ENCODE measurements at regions not wholly inside any gene's neighbourhood (a gene's known extent, or its start where the extent isn't known, plus 50 kb on each side); places are given as distances from the start of the nearest gene placed in this dataset.

DNA sequence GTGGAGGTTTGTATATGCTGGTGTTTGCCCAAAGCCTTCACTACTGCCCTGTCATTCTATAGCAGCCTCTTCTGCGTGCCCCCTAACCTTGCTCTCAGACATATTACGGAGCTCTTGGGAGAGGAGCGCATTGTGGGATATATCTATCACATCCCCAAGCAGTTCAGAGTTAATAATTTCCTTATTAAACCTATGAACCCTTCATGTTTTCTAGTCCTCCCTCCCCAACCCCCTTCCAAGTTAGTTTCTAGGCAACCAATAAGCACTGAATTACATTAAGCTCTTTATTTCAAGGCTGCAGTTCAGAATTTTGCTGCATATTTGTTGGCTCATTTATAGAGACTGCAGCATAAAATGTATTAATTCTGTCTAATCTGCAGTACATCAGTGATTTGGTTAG lies 57.3 kb upstream of the GRM7 start:
- TF ChIP-seq GATA3 (IDR thresholded peaks at IDR 0.05; ENCODE audit: low read depth, low read length) (no peak), GATA2 (IDR thresholded peaks at IDR 0.05; ENCODE audit: low read depth, low read length) (no peak)
